MCF 10A (cell line): ENCODE measurements at regions not wholly inside any gene's neighbourhood (a gene's known extent, or its start where the extent isn't known, plus 50 kb on each side); places are given as distances from the start of the nearest gene placed in this dataset.
"Not testable (repeated sequence)": the region's sequence is repeated elsewhere in the genome, so short reads cannot be mapped to it uniquely, and the experiment has no call there.

Experiments
- BruUV-seq: library from RNA; stranded (reverse); fragments of 400-500 nt; replicated peaks from 2 replicates; lab custom pipeline; 2021; lab: Mats Ljungman, UMichigan
- CTCF ChIA-PET: fragments of 300-600 bp; sonication (Branson Sonifier 250); formaldehyde crosslinking; extraction: SDS; loops from one replicate; lab custom pipeline; 2021; ENCODE audit warnings: antibody characterized with exemption, inconsistent platforms; lab: Yijun Ruan, JAX
- POLR2A ChIA-PET: fragments of 300-600, 350-650 bp; sonication (Branson Sonifier 250); formaldehyde crosslinking; extraction: SDS; loops from one replicate; lab custom pipeline; 2020; ENCODE audit warnings: antibody characterized with exemption, inconsistent platforms; lab: Yijun Ruan, JAX
- DNase-seq: peaks from one replicate; pipeline ENCODE4 v3.0.0-alpha.2; 2018; ENCODE audit not compliant: unreplicated experiment
- H3K27ac Mint-ChIP-seq: one replicate; pipeline ENCODE4 v1.8.0; 2022; ENCODE audit warnings: mild to moderate bottlenecking, low read depth, mixed read lengths; ENCODE audit not compliant: unreplicated experiment
- H3K27me3 Mint-ChIP-seq: one replicate; pipeline ENCODE4 v1.8.0; 2022; ENCODE audit warnings: mixed read lengths; ENCODE audit not compliant: insufficient read depth, unreplicated experiment
- H3K36me3 Mint-ChIP-seq: one replicate; pipeline ENCODE4 v1.8.0; 2022; ENCODE audit warnings: mild to moderate bottlenecking, moderate library complexity, mixed read lengths; ENCODE audit not compliant: insufficient read depth, unreplicated experiment
- H3K4me1 Mint-ChIP-seq: one replicate; pipeline ENCODE4 v1.8.0; 2022; ENCODE audit warnings: mixed read lengths; ENCODE audit not compliant: insufficient read depth, unreplicated experiment
- H3K4me3 Mint-ChIP-seq: one replicate; pipeline ENCODE4 v1.8.0; 2022; ENCODE audit warnings: mild to moderate bottlenecking, moderate library complexity, mixed read lengths; ENCODE audit not compliant: unreplicated experiment
- H3K9me3 Mint-ChIP-seq: one replicate; pipeline ENCODE4 v1.8.0; 2022; ENCODE audit warnings: mixed read lengths; ENCODE audit not compliant: unreplicated experiment
- CTCF ChIP-seq: fragments of 200-600 bp; IDR thresholded peaks from one replicate; pipeline ENCODE4 v1.8.0; 2022; ENCODE audit warnings: antibody characterized with exemption, mild to moderate bottlenecking; ENCODE audit not compliant: unreplicated experiment
- intact Hi-C: fragments of 100-400 bp; cut with micrococcal nuclease; formaldehyde crosslinking; loops from 2 replicates; pipeline ENCODE4 v1.14.1; 2022

GRCh38 chr3:29026959-29027358, 253.9 kb upstream of the RBMS3 start:
- ChIA-PET CTCF (no interaction called here), POLR2A (no interaction called here)
- no peaks in the 10 kb centered on the region for H3K27me3 Mint-ChIP-seq
- peaks cover 21% of the 10 kb centered on the region for H3K4me1 Mint-ChIP-seq
- no TSS peak for BruUV-seq
- H3K4me3 Mint-ChIP-seq, result no peak overlapping the region
- peaks cover 21% of the 10 kb centered on the region for H3K9me3 Mint-ChIP-seq
- H3K36me3 Mint-ChIP-seq, result no peaks in the 10 kb centered on the region
- peak overlapping the region; percentile 77 for H3K27ac Mint-ChIP-seq
- TF ChIP-seq CTCF, result no peak
- intact Hi-C loops, result no loop called here
- DNase-seq, result peak; percentile 47

- H3K36me3 Mint-ChIP-seq, H3K27me3 Mint-ChIP-seq, H3K4me3 Mint-ChIP-seq, H3K27ac Mint-ChIP-seq, BruUV-seq, POLR2A ChIA-PET, DNase-seq, intact Hi-C loops: not testable (repeated sequence)
- CTCF ChIA-PET, result interaction anchor here (1.4 kb wide), 1 partner anchor 27 kb away, joined by 4 read pairs; no protein-coding TSS in a partner anchor
- Mint-ChIP-seq H3K4me1 (peaks cover 19% of the 10 kb centered on the region), H3K9me3 (peaks cover 12% of the 10 kb centered on the region)
These were observed 249.7 kb upstream of the RBMS3 start for GRCh38 chr3:29031175-29031574.

GRCh38 chr3:29033511-29033910, 247.4 kb upstream of the RBMS3 start:
- no peak for TF ChIP-seq CTCF
- ChIA-PET CTCF (interaction anchor here (0.9 kb wide), 1 partner anchor 44 kb away, joined by 3 read pairs; no protein-coding TSS in a partner anchor), POLR2A (interaction anchor here (0.9 kb wide), 1 partner anchor 32 kb away, joined by 3 read pairs; no protein-coding TSS in a partner anchor)
- no peaks in the 10 kb centered on the region for H3K4me1 Mint-ChIP-seq
- no peak overlapping the region for H3K4me3 Mint-ChIP-seq
- DNase-seq, result no peak
- intact Hi-C loops, result no loop called here
- no peaks in the 10 kb centered on the region for H3K27me3 Mint-ChIP-seq
- no peaks in the 10 kb centered on the region for H3K9me3 Mint-ChIP-seq
- no peaks in the 10 kb centered on the region for H3K36me3 Mint-ChIP-seq
- no peak overlapping the region for H3K27ac Mint-ChIP-seq
- no TSS peak for BruUV-seq

- Mint-ChIP-seq H3K9me3 (peaks cover 2% of the 10 kb centered on the region), H3K36me3 (no peaks in the 10 kb centered on the region), H3K4me3 (no peak overlapping the region), H3K27me3 (no peaks in the 10 kb centered on the region), H3K27ac (no peak overlapping the region), H3K4me1 (no peaks in the 10 kb centered on the region)
- TF ChIP-seq CTCF, result no peak
- intact Hi-C loops, result no loop called here
- CTCF ChIA-PET, result interaction anchor here (0.7 to 0.8 kb wide), 2 partner anchors 9 to 761 kb away, joined by 3 read pairs; no protein-coding TSS in a partner anchor
- no peak for DNase-seq
- BruUV-seq, result no TSS peak
- POLR2A ChIA-PET, result interaction anchor here (0.5 to 1.1 kb wide), 2 partner anchors 181 to 231 kb away, joined by 3 to 5 read pairs; partner anchors contain the start of gene RBMS3
These were observed 230.7 kb upstream of the RBMS3 start for GRCh38 chr3:29050155-29050554.
